SU-DHL-6 (cell line): ENCODE measurements at regions not wholly inside any gene's neighbourhood (a gene's known extent, or its start where the extent isn't known, plus 50 kb on each side); places are given as distances from the start of the nearest gene placed in this dataset.
A peak's percentile ranks its signal among the peaks of the same experiment; 100 is the strongest.

Experiments
- H2AFZ ChIP-seq: fragments of 200-600 bp; sonication (generic); 2 replicates; pipeline ENCODE4 v1.6.1; 2014; ENCODE audit warnings: low read depth, mild to moderate bottlenecking, moderate library complexity, mixed read lengths, antibody characterized with exemption, low read length; ENCODE audit not compliant: severe bottlenecking
- H3F3A ChIP-seq: fragments of 200-600 bp; shearing (Covaris generic); 2 replicates; pipeline ENCODE4 v1.6.0; 2016; ENCODE audit warnings: antibody characterized with exemption, mild to moderate bottlenecking; ENCODE audit not compliant: insufficient read depth
- H3K27ac ChIP-seq: fragments of 200-600 bp; sonication (generic); 2 replicates; pipeline ENCODE4 v1.5.1; 2016; ENCODE audit warnings: low read depth, mild to moderate bottlenecking, low read length, moderate library complexity, mixed read lengths
- H3K27me3 ChIP-seq: fragments of 200-600 bp; sonication (generic), shearing (Covaris generic); 2 replicates; pipeline ENCODE4 v1.6.0; 2014; ENCODE audit warnings: mild to moderate bottlenecking, low read length
- H3K36me3 ChIP-seq: fragments of 200-600 bp; sonication (generic); 2 replicates; pipeline ENCODE4 v1.6.1; 2014; ENCODE audit warnings: mild to moderate bottlenecking, low read length, mixed read lengths
- H3K4me2 ChIP-seq: fragments of 300-600, 200-600 bp; shearing (Covaris generic), sonication (generic); 2 replicates; pipeline ENCODE4 v1.6.0; 2014; ENCODE audit warnings: low read length, low read depth, mild to moderate bottlenecking; ENCODE audit not compliant: poor library complexity, severe bottlenecking
- H3K4me3 ChIP-seq: fragments of 200-600 bp; sonication (generic); 2 replicates; pipeline ENCODE4 v1.5.1; 2014; ENCODE audit warnings: antibody characterized with exemption, low read length, mild to moderate bottlenecking, mixed read lengths; ENCODE audit not compliant: insufficient read depth, poor library complexity, severe bottlenecking
- H3K79me2 ChIP-seq: fragments of 200-600 bp; sonication (generic); 2 replicates; pipeline ENCODE4 v1.6.1; 2014; ENCODE audit warnings: mild to moderate bottlenecking, low read length, moderate library complexity; ENCODE audit not compliant: insufficient read depth
- H3K9ac ChIP-seq: fragments of 200-600 bp; sonication (generic); 2 replicates; pipeline ENCODE4 v1.7.0; 2014; ENCODE audit warnings: mild to moderate bottlenecking, low read length
- H3K9me2 ChIP-seq: fragments of 200-600 bp; sonication (generic); replicated peaks from 2 replicates; pipeline ENCODE4 v1.6.1; 2014; ENCODE audit warnings: low read length; ENCODE audit not compliant: insufficient read depth
- H3K9me3 ChIP-seq: fragments of 200-600 bp; sonication (generic); 2 replicates; pipeline ENCODE4 v1.6.1; 2014; ENCODE audit warnings: low read length, mixed read lengths; ENCODE audit not compliant: insufficient read depth
- H4K20me1 ChIP-seq: fragments of 200-600 bp; sonication (generic); 2 replicates; pipeline ENCODE4 v1.6.1; 2014; ENCODE audit warnings: low read depth, mild to moderate bottlenecking, antibody characterized with exemption, low read length, moderate library complexity, mixed read lengths
- EZH2phosphoT487 ChIP-seq: fragments of 200-600 bp; sonication (generic), shearing (Covaris generic); conservative IDR thresholded peaks from 2 replicates; pipeline ENCODE4 v1.6.1; 2018; ENCODE audit warnings: mild to moderate bottlenecking, antibody characterized with exemption, low read length, moderate library complexity, mixed read lengths
- TF ChIP-seq, protein P1 (sequence below): fragments of 200-600 bp; sonication (generic); IDR thresholded peaks from one replicate; pipeline ENCODE4 v1.5.1; 2017; ENCODE audit warnings: antibody characterized with exemption, mild to moderate bottlenecking, low read length, moderate library complexity; ENCODE audit not compliant: insufficient read depth, poor library complexity, severe bottlenecking

DNA sequence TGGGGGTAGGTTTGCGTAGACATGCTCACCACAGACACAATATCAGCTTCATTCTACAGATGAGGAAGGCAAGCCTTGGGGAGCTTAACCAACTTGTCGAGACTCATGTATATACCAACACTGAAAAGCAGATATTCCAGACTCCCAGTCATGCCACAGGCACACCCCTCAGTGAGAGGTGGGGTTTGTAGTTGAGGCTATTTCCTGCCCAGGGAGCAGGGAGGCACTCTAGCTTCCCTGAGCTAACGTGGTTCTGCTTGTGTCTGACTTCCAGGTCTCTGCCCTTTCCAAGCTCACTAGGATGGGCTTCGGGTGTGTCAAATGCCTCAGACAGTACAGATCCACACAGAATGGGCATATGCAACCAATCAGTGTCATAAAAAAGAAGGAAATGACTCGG lies 122.3 kb upstream of the RUNX1 start:
- Histone ChIP-seq H3K4me2 (no peak overlapping the region), H3K36me3 (no peaks in the 10 kb centered on the region), H4K20me1 (no peaks in the 10 kb centered on the region), H2AFZ (no peak overlapping the region), H3K9me2 (no peaks in the 10 kb centered on the region), H3K27me3 (no peaks in the 10 kb centered on the region), H3K9ac (no peak overlapping the region), H3K79me2 (no peaks in the 10 kb centered on the region), H3K9me3 (no peaks in the 10 kb centered on the region), H3K4me3 (no peak overlapping the region), H3K27ac (no peak overlapping the region), H3F3A (no peaks in the 10 kb centered on the region)
- TF ChIP-seq EZH2phosphoT487: no peak
- TF ChIP-seq, protein P1, sequence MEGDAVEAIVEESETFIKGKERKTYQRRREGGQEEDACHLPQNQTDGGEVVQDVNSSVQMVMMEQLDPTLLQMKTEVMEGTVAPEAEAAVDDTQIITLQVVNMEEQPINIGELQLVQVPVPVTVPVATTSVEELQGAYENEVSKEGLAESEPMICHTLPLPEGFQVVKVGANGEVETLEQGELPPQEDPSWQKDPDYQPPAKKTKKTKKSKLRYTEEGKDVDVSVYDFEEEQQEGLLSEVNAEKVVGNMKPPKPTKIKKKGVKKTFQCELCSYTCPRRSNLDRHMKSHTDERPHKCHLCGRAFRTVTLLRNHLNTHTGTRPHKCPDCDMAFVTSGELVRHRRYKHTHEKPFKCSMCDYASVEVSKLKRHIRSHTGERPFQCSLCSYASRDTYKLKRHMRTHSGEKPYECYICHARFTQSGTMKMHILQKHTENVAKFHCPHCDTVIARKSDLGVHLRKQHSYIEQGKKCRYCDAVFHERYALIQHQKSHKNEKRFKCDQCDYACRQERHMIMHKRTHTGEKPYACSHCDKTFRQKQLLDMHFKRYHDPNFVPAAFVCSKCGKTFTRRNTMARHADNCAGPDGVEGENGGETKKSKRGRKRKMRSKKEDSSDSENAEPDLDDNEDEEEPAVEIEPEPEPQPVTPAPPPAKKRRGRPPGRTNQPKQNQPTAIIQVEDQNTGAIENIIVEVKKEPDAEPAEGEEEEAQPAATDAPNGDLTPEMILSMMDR: no peak

DNA sequence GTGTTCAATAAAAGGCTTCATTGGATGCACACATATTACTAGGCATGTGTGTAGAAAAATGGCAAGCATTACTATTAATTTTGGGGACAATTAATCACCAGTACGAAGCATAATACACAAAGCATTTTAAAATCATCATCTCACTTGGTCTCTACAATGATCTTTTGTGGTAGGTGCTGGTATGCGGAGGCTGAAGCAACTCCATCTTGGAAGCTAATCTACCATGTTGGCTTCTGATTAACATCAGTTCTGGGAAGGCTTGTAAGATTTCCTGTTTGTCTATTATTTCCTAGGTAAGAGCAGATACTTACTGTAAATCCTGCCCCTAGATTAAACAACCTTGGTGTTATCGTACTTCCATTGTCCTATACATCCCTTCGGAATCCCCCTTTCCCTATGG lies 121.7 kb upstream of the RUNX1 start:
- H3K9ac ChIP-seq: no peak overlapping the region
- no peak overlapping the region for H2AFZ ChIP-seq
- no peaks in the 10 kb centered on the region for H3K79me2 ChIP-seq
- H3K27me3 ChIP-seq: no peaks in the 10 kb centered on the region
- TF ChIP-seq, protein P1: no peak
- TF ChIP-seq EZH2phosphoT487: no peak
- H3F3A ChIP-seq: no peaks in the 10 kb centered on the region
- H4K20me1 ChIP-seq: no peaks in the 10 kb centered on the region
- no peak overlapping the region for H3K4me3 ChIP-seq
- no peaks in the 10 kb centered on the region for H3K9me2 ChIP-seq
- H3K36me3 ChIP-seq: no peaks in the 10 kb centered on the region
- no peak overlapping the region for H3K27ac ChIP-seq
- no peaks in the 10 kb centered on the region for H3K9me3 ChIP-seq
- H3K4me2 ChIP-seq: no peak overlapping the region

DNA sequence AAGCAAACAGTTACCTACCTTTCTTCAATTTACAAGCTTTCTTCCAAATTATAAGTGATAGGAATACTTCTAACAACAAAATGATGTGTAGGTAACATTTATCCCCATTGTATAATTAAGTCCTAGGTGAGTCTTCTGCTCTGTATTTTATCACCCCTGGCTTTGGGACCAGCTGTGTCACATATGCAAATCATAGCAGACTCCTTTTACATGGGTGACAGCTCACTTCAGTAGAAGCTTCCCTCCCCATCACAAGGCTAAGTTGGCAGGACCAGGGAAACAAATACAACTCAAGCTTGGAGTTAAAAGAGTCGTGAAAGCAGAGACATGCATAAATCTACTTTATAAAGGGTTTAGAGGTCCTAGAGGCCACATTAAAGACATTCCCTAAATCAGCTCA lies 121.1 kb upstream of the RUNX1 start:
- Histone ChIP-seq H3K4me3 (no peak overlapping the region), H3K4me2 (peak overlapping the region; percentile 6)
- TF ChIP-seq, protein P1: no peak
- no peak for TF ChIP-seq EZH2phosphoT487

DNA sequence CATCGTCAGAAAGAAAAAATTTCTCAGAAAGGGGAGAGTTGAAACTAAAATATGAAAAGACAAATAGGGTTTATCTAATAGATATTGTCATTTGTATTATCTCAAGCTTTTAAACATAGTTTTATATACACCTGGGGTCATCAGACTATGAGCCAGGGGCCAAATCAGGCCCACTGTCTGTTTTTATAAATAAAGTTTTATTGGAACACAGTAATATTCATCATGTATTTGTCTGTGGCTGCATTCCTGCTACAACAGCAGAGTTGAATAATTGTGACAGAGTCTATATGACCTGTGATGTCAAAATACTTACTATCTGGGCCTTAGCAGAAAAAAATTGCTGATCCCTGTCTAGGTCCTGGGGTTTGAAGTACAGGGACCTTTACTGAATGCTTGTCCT lies 120.5 kb upstream of the RUNX1 start:
- Histone ChIP-seq H3K9me3 (no peaks in the 10 kb centered on the region), H3K27me3 (no peaks in the 10 kb centered on the region), H3K27ac (no peak overlapping the region), H3K9me2 (0 out of 2 replicates have a peak, but pooled peaks cover 3% of the 10 kb centered on the region), H3K4me3 (no peak overlapping the region), H3K79me2 (no peaks in the 10 kb centered on the region), H3K36me3 (no peaks in the 10 kb centered on the region), H3F3A (no peaks in the 10 kb centered on the region), H3K9ac (no peak overlapping the region), H2AFZ (no peak overlapping the region), H3K4me2 (no peak overlapping the region), H4K20me1 (no peaks in the 10 kb centered on the region)
- no peak for TF ChIP-seq EZH2phosphoT487
- TF ChIP-seq, protein P1: no peak

More for the DNA sequence above, 121.1 kb upstream of the RUNX1 start:
- Histone ChIP-seq H4K20me1 (no peaks in the 10 kb centered on the region), H3K36me3 (no peaks in the 10 kb centered on the region), H3K27me3 (no peaks in the 10 kb centered on the region), H3K9ac (no peak overlapping the region), H3K27ac (no peak overlapping the region), H3K79me2 (no peaks in the 10 kb centered on the region), H3F3A (no peaks in the 10 kb centered on the region), H2AFZ (no peak overlapping the region), H3K9me2 (0 out of 2 replicates have a peak, but pooled peaks cover 3% of the 10 kb centered on the region), H3K9me3 (no peaks in the 10 kb centered on the region)
